ENCODE measurements at regions not wholly inside any gene's neighbourhood (a gene's known extent, or its start where the extent isn't known, plus 50 kb on each side); places are given as distances from the start of the nearest gene placed in this dataset.

DNA sequence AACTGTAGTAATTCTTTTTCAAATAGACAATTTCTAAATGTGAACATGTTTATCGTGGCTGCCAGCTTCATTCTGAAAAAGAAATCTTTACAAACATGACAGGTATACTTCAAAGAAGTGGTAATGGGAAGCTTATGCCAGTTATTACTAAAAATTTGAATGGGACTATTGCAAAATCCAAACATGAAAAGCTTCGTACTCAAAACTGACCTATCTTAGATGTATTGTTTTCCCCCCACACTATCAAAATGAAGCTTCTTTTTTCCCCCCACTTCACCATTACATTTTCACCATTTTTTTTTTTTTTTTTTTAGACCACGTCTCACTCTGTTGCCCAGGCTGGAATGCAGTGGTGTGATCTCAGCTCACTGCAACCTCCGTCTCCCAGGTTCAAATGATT is 50.4 kb upstream of the SERTAD2 start:
- no peak overlapping the region for H3K4me3 ChIP-seq (ENCODE audit: control insufficient read depth in 1 of 7, extremely low read depth in 1 of 7, insufficient read depth in 4 of 7, low read depth in 2 of 7, low read length in 6 of 7)
- CTCF ChIA-PET, result interaction anchor here (0.9 to 1.8 kb wide), 7 partner anchors 8 to 49 kb away, joined by 3 to 8 read pairs (median 5); no protein-coding TSS in a partner anchor
- WGBS (ENCODE audit: insufficient coverage), result 100% methylated on average over 2 of the region's 4 CpGs
- no peaks in the 10 kb centered on the region for H3K27me3 ChIP-seq (replicated peaks in 2 of 5; ENCODE audit: control insufficient read depth in 4 of 5, insufficient read depth in 5 of 5, low read length in 4 of 5)
- no peak for DNase-seq
- POLR2A ChIA-PET, result interaction anchor here (0.6 to 1.0 kb wide), 2 partner anchors 52 to 548 kb away, joined by 3 to 4 read pairs; no protein-coding TSS in a partner anchor
- peaks cover 0 to under 1% (median 0%) of the 10 kb centered on the region in 4 experiments for H3K4me1 ChIP-seq (ENCODE audit: control extremely low read depth in 1 of 4, control insufficient read depth in 4 of 4, insufficient read depth in 4 of 4, low read length in 3 of 4)
- no peaks in the 10 kb centered on the region for H3K36me3 ChIP-seq (ENCODE audit: control insufficient read depth in 4 of 4, insufficient read depth in 4 of 4, low read length in 3 of 4)
- peaks cover 0 to 2% (median 0%) of the 10 kb centered on the region in 5 experiments for H3K9me3 ChIP-seq (ENCODE audit: control extremely low read depth in 1 of 5, control insufficient read depth in 4 of 5, insufficient read depth in 2 of 5, low read depth in 1 of 5, low read length in 4 of 5)
- H3K27ac ChIP-seq (ENCODE audit: insufficient read depth in 1 of 2, low read depth in 1 of 2, low read length in 2 of 2, poor library complexity in 1 of 2, severe bottlenecking in 2 of 2), result no peak overlapping the region

DNA sequence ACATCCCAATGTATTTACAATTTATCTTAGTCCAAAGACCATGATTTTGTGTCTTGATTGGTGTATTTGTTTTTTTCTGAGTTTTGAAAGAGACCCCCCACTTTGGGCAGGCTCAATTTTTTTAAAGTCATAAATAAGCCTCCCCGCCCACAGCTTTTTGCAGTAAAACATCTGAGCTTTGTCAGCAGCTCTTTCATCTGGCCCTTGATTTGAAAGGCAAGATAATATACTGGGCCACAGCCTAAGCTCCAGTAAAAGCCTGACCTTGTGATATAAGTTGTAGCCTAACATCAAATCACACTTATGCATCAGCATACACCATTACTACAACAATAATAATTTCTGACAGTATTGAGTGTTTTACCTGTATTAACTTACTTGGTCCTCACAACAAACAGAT is 51.3 kb upstream of the SERTAD2 start:
- no peak for DNase-seq
- H3K36me3 ChIP-seq (ENCODE audit: control insufficient read depth in 4 of 4, insufficient read depth in 4 of 4, low read length in 3 of 4), result no peaks in the 10 kb centered on the region
- POLR2A ChIA-PET, result interaction anchor here (1.0 kb wide), 1 partner anchor 53 kb away, joined by 3 read pairs; no protein-coding TSS in a partner anchor
- WGBS (ENCODE audit: insufficient coverage), result no CpG with 5 or more reads among the region's 1 CpG
- H3K27me3 ChIP-seq (replicated peaks in 2 of 5; ENCODE audit: control insufficient read depth in 4 of 5, insufficient read depth in 5 of 5, low read length in 4 of 5), result no peaks in the 10 kb centered on the region
- CTCF ChIA-PET, result interaction anchor here (0.9 to 1.8 kb wide), 6 partner anchors 9 to 44 kb away, joined by 3 to 8 read pairs (median 4); no protein-coding TSS in a partner anchor
- no peak overlapping the region for H3K27ac ChIP-seq (ENCODE audit: insufficient read depth in 1 of 2, low read depth in 1 of 2, low read length in 2 of 2, poor library complexity in 1 of 2, severe bottlenecking in 2 of 2)
- H3K4me1 ChIP-seq (ENCODE audit: control extremely low read depth in 1 of 4, control insufficient read depth in 4 of 4, insufficient read depth in 4 of 4, low read length in 3 of 4), result peaks cover 0 to 2% (median 0%) of the 10 kb centered on the region in 4 experiments
- peaks cover 0 to 2% (median 0%) of the 10 kb centered on the region in 5 experiments for H3K9me3 ChIP-seq (ENCODE audit: control extremely low read depth in 1 of 5, control insufficient read depth in 4 of 5, insufficient read depth in 2 of 5, low read depth in 1 of 5, low read length in 4 of 5)
- no peak overlapping the region for H3K4me3 ChIP-seq (ENCODE audit: control insufficient read depth in 1 of 7, extremely low read depth in 1 of 7, insufficient read depth in 4 of 7, low read depth in 2 of 7, low read length in 6 of 7)

DNA sequence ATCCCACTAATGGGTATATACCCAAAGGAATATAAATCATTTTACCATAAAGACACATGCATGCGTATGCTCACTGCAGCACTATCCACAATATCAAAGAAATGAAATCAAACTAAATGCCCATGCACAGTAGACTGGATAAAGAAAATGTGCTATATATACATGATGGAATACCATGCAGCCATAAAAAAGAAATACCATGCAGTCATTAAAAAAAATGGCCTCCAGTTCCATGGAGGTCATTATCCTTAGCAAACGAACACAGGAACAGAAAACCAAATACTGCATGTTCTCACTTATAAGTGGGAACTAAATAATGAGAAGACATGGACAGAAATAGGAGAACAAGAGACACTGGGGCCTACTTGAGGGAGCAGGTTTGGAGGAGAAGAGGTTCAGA is 53.6 kb upstream of the SERTAD2 start:
- ChIA-PET POLR2A (no interaction called here), CTCF (no interaction called here)
- WGBS (ENCODE audit: insufficient coverage), result no CpG with 5 or more reads among the region's 2 CpGs
- no peak for DNase-seq
- H3K36me3 ChIP-seq (ENCODE audit: control insufficient read depth in 4 of 4, insufficient read depth in 4 of 4, low read length in 3 of 4), result no peaks in the 10 kb centered on the region
- H3K4me1 ChIP-seq (ENCODE audit: control extremely low read depth in 1 of 4, control insufficient read depth in 4 of 4, insufficient read depth in 4 of 4, low read length in 3 of 4), result peaks cover 5 to 15% (median 10%) of the 10 kb centered on the region in 4 experiments
- H3K9me3 ChIP-seq (ENCODE audit: control extremely low read depth in 1 of 5, control insufficient read depth in 4 of 5, insufficient read depth in 2 of 5, low read depth in 1 of 5, low read length in 4 of 5), result peaks cover 0 to 2% (median 0%) of the 10 kb centered on the region in 5 experiments
- H3K27me3 ChIP-seq (replicated peaks in 2 of 5; ENCODE audit: control insufficient read depth in 4 of 5, insufficient read depth in 5 of 5, low read length in 4 of 5), result no peaks in the 10 kb centered on the region
- H3K4me3 ChIP-seq (ENCODE audit: control insufficient read depth in 1 of 7, extremely low read depth in 1 of 7, insufficient read depth in 4 of 7, low read depth in 2 of 7, low read length in 6 of 7), result no peak overlapping the region
- H3K27ac ChIP-seq (ENCODE audit: insufficient read depth in 1 of 2, low read depth in 1 of 2, low read length in 2 of 2, poor library complexity in 1 of 2, severe bottlenecking in 2 of 2), result no peak overlapping the region

DNA sequence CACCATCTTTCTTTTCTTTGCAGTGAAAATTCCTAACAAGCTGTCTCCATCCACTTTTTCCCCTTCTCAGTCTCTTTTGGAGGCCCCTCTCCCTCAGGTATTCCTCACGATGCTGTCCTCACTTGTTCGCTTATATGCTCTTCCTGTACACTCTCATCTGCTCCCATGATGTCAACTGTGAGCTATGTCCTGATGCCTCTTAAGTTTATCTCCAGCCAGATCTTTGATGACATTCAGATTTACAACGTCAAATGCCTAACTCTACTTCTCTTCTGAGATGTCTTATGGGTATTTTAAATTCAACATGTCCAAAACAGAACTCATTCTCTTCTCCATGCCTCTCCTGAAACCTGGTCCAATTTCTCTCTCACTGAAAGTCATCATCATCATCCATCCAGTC is 55.1 kb upstream of the SERTAD2 start:
- no peak for DNase-seq
- Histone ChIP-seq H3K27ac (ENCODE audit: insufficient read depth in 1 of 2, low read depth in 1 of 2, low read length in 2 of 2, poor library complexity in 1 of 2, severe bottlenecking in 2 of 2) (no peak overlapping the region), H3K36me3 (ENCODE audit: control insufficient read depth in 4 of 4, insufficient read depth in 4 of 4, low read length in 3 of 4) (no peaks in the 10 kb centered on the region), H3K9me3 (ENCODE audit: control extremely low read depth in 1 of 5, control insufficient read depth in 4 of 5, insufficient read depth in 2 of 5, low read depth in 1 of 5, low read length in 4 of 5) (peaks cover 0 to 2% (median 0%) of the 10 kb centered on the region in 5 experiments), H3K4me3 (ENCODE audit: control insufficient read depth in 1 of 7, extremely low read depth in 1 of 7, insufficient read depth in 4 of 7, low read depth in 2 of 7, low read length in 6 of 7) (no peak overlapping the region), H3K27me3 (replicated peaks in 2 of 5; ENCODE audit: control insufficient read depth in 4 of 5, insufficient read depth in 5 of 5, low read length in 4 of 5) (no peaks in the 10 kb centered on the region), H3K4me1 (ENCODE audit: control extremely low read depth in 1 of 4, control insufficient read depth in 4 of 4, insufficient read depth in 4 of 4, low read length in 3 of 4) (peaks cover 5 to 18% (median 10%) of the 10 kb centered on the region in 4 experiments)
- ChIA-PET CTCF (interaction anchor here (0.8 to 1.4 kb wide), 4 partner anchors 7 to 59 kb away, joined by 3 to 6 read pairs (median 3); no protein-coding TSS in a partner anchor), POLR2A (interaction anchor here (1.0 kb wide), 1 partner anchor 12 kb away, joined by 3 read pairs; no protein-coding TSS in a partner anchor)
- 100% methylated on average over 1 of the region's 3 CpGs for WGBS (ENCODE audit: insufficient coverage)

DNA sequence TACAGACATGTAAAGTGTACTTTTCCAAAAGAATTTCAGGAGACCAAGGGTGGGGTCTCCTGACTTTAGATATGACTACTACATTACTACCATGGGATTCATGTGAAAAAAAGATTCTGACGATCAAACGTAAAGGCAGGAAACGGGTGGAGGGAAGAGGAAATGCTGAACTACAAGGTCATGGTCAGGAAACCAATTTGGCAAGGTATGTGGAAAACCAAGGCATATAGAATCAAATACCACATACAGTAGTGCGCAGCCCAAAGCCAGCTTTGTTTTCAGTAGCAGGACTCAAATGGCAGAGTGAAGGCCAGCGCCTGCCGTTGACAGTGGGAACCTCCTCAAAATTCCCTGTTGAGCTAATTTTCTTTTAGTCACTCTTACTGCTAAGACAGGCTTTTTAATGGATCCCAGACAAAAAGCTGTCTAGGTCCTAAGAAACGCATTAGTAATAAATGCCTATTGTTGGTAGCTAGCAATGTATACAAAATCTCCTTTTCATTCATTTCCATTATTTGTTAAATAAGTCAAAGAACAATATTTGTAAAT is 57.6 kb upstream of the SERTAD2 start:
- Histone ChIP-seq H3K9me3 (ENCODE audit: control extremely low read depth in 1 of 5, control insufficient read depth in 4 of 5, insufficient read depth in 2 of 5, low read depth in 1 of 5, low read length in 4 of 5) (peaks cover 0 to 2% (median 0%) of the 10 kb centered on the region in 5 experiments), H3K27me3 (replicated peaks in 2 of 5; ENCODE audit: control insufficient read depth in 4 of 5, insufficient read depth in 5 of 5, low read length in 4 of 5) (no peaks in the 10 kb centered on the region), H3K4me1 (ENCODE audit: control extremely low read depth in 1 of 4, control insufficient read depth in 4 of 4, insufficient read depth in 4 of 4, low read length in 3 of 4) (peaks cover 5 to 18% (median 10%) of the 10 kb centered on the region in 4 experiments), H3K27ac (ENCODE audit: insufficient read depth in 1 of 2, low read depth in 1 of 2, low read length in 2 of 2, poor library complexity in 1 of 2, severe bottlenecking in 2 of 2) (no peak overlapping the region), H3K4me3 (ENCODE audit: control insufficient read depth in 1 of 7, extremely low read depth in 1 of 7, insufficient read depth in 4 of 7, low read depth in 2 of 7, low read length in 6 of 7) (peak overlapping the region in 2 of 7 experiments; percentile 17 to 56), H3K36me3 (ENCODE audit: control insufficient read depth in 4 of 4, insufficient read depth in 4 of 4, low read length in 3 of 4) (no peaks in the 10 kb centered on the region)
- WGBS (ENCODE audit: insufficient coverage), result 3% methylated on average over 6 of the region's 7 CpGs
- CTCF ChIA-PET, result interaction anchor here (0.9 to 1.6 kb wide), 3 partner anchors 15 to 156 kb away, joined by 3 to 5 read pairs (median 3); no protein-coding TSS in a partner anchor
- DNase-seq, result peak in 2 of 3 donors; percentile 54 to 67
- POLR2A ChIA-PET, result no interaction called here

DNA sequence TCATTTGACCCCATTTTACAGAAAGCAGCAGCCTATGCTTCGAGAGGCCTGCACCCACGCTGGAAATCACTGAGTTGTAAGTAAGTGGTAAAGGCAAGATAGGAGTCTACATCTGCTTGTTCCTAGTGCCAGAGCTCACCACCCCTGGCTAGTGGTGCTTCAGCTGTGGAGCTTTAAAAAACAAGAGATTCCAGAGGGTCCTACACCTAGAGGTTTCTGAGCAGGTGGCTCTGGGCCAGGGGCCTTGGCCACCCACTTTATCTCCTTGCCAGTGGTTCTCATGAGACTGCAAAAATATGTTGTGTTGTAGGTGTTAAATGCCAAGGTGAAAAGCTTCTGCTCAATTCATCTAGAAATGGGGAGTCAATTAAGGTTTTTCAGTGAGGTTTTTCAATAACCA is 60.0 kb upstream of the SERTAD2 start:
- WGBS (ENCODE audit: insufficient coverage), result no CpG with 5 or more reads among the region's 2 CpGs
- no peaks in the 10 kb centered on the region for H3K9me3 ChIP-seq (ENCODE audit: control extremely low read depth in 1 of 5, control insufficient read depth in 4 of 5, insufficient read depth in 2 of 5, low read depth in 1 of 5, low read length in 4 of 5)

DNA sequence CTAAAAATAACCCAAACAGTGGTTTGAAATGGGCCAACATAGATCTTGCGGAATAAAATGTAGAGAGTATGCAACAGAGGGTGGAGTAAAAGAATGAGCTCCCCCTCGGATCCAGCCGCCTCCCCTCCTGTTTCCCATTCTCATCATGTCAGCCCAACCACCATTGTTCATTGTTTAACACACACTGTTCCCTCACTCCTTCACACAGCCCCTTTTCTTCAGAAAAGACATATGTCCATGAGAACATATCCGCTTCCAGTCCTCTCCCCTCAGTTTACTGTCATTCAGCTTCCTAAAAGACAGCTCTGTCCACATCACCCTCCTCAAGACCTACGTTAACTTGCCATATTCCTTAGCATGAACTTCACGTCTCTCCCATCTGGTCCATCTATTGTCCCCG is 62.9 kb upstream of the SERTAD2 start:
- 97% methylated on average over 4 of the region's 7 CpGs for WGBS (ENCODE audit: insufficient coverage)
- ChIA-PET POLR2A (no interaction called here), CTCF (interaction anchor here (1.1 to 1.4 kb wide), 2 partner anchors 8 to 13 kb away, joined by 3 to 8 read pairs; no protein-coding TSS in a partner anchor)
- Histone ChIP-seq H3K36me3 (ENCODE audit: control insufficient read depth in 4 of 4, insufficient read depth in 4 of 4, low read length in 3 of 4) (no peaks in the 10 kb centered on the region), H3K27ac (ENCODE audit: insufficient read depth in 1 of 2, low read depth in 1 of 2, low read length in 2 of 2, poor library complexity in 1 of 2, severe bottlenecking in 2 of 2) (no peak overlapping the region), H3K4me1 (ENCODE audit: control extremely low read depth in 1 of 4, control insufficient read depth in 4 of 4, insufficient read depth in 4 of 4, low read length in 3 of 4) (peaks cover 2 to 20% (median 12%) of the 10 kb centered on the region in 4 experiments), H3K9me3 (ENCODE audit: control extremely low read depth in 1 of 5, control insufficient read depth in 4 of 5, insufficient read depth in 2 of 5, low read depth in 1 of 5, low read length in 4 of 5) (no peaks in the 10 kb centered on the region), H3K4me3 (ENCODE audit: control insufficient read depth in 1 of 7, extremely low read depth in 1 of 7, insufficient read depth in 4 of 7, low read depth in 2 of 7, low read length in 6 of 7) (no peak overlapping the region), H3K27me3 (replicated peaks in 2 of 5; ENCODE audit: control insufficient read depth in 4 of 5, insufficient read depth in 5 of 5, low read length in 4 of 5) (no peaks in the 10 kb centered on the region)
- DNase-seq, result no peak

More for the DNA sequence above, 60.0 kb upstream of the SERTAD2 start:
- CTCF ChIA-PET, result interaction anchor here (0.8 to 1.9 kb wide), 7 partner anchors 11 to 110 kb away, joined by 3 to 6 read pairs (median 3); no protein-coding TSS in a partner anchor
- peaks cover 5 to 18% (median 10%) of the 10 kb centered on the region in 4 experiments for H3K4me1 ChIP-seq (ENCODE audit: control extremely low read depth in 1 of 4, control insufficient read depth in 4 of 4, insufficient read depth in 4 of 4, low read length in 3 of 4)
- H3K27ac ChIP-seq (ENCODE audit: insufficient read depth in 1 of 2, low read depth in 1 of 2, low read length in 2 of 2, poor library complexity in 1 of 2, severe bottlenecking in 2 of 2), result no peak overlapping the region
- H3K27me3 ChIP-seq (replicated peaks in 2 of 5; ENCODE audit: control insufficient read depth in 4 of 5, insufficient read depth in 5 of 5, low read length in 4 of 5), result no peaks in the 10 kb centered on the region
- DNase-seq, result no peak
- POLR2A ChIA-PET, result no interaction called here
- H3K4me3 ChIP-seq (ENCODE audit: control insufficient read depth in 1 of 7, extremely low read depth in 1 of 7, insufficient read depth in 4 of 7, low read depth in 2 of 7, low read length in 6 of 7), result no peak overlapping the region
- H3K36me3 ChIP-seq (ENCODE audit: control insufficient read depth in 4 of 4, insufficient read depth in 4 of 4, low read length in 3 of 4), result no peaks in the 10 kb centered on the region
